Suppressor macrophage treated with lipopolysaccharide for 1 hour (primary cell): ENCODE measurements at regions not wholly inside any gene's neighbourhood (a gene's known extent, or its start where the extent isn't known, plus 50 kb on each side); places are given as distances from the start of the nearest gene placed in this dataset.

ENCODE experiments used
- DNase-seq, 3 donors: peaks; one replicate each; pipeline ENCODE4 v3.0.0-alpha.2; 2020 to 2022

DNA sequence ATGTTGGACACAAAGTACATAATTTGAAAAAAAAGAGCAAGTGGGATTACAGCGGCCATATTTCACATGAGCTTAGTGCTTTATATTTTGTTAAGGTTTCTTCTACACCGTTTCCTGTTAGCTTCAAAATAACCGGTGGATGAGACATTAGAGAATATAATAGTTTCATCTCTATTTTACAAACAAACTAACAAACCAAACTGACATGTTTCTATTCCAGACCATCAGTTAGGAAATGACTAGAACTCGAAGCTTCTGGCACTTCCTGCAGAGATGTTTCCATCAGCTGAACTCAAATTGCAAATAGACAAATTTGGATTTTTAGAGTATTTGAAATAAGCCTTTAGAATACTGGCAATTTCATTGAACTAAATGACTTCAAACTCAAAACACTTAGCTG, 86.5 kb downstream of the MTRR start:
- no peak for DNase-seq

DNA sequence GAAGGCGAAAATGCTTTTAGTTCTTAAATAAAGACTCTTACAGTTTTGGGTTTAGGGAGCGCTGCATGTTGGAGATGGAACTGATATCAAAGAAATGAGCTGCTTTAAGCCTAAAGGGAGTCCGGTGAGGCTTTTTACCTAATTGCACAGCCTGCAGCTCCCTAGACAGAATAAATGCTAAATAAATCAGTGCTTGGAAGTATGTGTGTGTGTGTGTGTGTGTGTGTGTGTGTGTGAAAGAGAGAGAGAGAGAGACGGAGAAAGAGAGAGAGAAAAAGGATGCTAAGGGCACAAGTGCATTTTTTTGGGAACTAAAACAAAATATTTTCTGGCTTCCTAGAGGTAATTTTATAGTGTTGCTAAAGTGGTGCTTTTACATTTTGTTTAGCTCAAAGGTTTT, 88.4 kb downstream of the MTRR start:
- no peak for DNase-seq

DNA sequence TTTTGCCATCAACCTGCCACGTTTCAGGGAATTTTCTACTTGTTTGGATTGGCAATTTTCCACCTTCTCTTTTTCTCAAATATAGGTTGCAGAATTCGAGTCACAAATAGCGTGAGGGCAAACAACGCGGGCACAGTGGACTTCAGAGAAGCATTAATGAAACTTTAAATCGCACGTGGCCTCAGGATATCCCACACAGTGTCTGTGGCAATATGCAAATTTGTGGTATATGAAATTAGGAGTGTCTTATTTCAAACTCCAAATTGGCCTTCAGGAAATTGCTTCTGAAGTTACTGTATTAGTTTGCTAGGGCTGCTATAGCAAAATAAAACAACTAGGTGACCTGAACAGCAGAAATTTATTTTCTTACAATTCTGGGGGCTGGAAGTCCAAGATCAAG, 91.2 kb downstream of the MTRR start:
- DNase-seq: no peak

DNA sequence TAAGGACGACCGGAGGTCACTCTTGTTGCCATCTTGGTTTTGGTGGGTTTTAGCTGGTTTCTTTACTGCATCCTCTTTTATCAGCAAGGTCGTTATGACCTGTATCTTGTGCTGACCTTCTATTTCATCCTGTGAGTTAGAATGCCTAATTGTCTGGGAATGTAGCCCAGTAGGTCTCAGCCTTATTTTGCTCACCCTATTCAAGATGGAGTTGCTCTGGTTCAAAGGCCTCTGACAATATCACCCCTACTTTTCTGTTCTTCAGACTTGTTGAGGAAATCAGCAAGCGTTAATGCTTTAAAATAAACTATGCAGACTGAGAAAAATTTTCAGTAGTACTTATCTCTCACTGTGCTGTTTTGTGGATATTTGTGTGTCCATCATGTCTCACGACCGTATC, 92.6 kb downstream of the MTRR start:
- no peak for DNase-seq

DNA sequence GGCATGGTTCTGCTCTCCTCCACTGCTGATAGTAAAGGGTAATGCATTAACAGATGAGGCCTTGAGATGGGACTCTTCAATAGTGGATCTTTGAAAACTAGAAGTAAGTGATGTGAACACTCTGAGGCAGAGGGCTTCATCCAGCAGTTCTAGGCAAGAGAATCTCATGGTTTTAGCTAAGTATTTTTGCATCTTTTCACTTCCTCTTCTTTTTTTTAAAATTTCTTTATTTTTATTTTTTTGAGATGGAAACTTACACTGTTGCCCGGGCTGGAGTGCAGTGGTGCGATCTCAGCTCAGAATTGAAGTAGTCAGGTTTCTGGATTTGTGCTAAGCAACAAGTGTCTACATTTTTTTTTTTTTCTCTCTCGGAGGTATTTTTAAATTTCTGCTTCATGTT, 101.9 kb downstream of the MTRR start:
- DNase-seq: no peak

DNA sequence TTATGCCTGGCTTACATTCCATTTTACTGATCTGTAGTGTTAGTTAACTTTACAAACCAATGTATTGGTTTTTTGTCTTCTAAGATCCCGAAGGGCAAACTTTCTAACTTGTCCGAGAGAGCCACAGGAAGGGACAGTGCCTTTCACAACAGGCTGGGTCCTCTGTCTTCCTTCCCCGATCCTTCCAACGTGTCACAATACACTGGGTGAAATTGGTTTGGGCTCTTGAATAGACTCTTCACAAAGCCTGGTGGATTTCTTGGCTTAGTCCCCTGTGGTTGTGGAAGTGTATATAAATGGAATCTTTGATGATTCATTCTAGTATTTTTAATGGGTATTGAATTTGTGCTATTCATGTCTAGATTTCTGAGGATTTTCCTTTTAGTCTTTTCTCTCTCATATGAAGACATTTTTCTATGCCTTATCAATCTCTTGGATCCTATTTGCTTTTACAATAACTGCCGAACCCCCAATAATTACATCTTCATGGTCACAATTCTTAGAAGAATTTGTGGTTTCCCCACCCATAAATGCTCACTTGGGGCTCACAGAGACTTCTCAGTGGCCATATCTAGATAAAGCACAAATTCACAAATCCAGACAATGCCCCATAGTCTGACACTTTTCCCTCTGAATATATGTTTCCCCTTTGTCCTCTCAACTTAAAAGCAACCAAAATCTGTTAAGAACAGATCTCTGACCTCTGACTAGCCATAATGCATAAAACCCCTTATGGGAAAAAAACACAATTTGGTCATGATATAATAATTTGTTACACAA, 107.7 kb downstream of the MTRR start:
- DNase-seq: no peak

DNA sequence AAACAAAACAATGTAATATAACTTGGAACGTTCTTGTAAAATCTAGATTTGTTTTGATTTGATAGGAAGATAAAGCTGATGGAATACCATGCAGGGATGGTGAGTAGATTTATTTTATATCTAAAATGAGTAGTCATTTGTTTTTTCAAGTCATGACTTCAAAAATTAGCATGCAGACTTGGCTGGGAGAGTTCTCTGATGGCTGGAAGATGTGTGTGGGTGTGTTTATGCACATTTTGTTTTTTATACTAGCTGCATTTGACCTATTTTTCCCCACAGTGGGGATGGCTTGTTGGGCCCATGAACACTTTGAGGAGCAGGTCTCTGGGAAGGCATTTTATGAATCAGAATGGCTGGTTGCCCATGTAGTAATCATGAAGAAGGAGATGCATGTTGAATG, 109.2 kb downstream of the MTRR start:
- no peak for DNase-seq

DNA sequence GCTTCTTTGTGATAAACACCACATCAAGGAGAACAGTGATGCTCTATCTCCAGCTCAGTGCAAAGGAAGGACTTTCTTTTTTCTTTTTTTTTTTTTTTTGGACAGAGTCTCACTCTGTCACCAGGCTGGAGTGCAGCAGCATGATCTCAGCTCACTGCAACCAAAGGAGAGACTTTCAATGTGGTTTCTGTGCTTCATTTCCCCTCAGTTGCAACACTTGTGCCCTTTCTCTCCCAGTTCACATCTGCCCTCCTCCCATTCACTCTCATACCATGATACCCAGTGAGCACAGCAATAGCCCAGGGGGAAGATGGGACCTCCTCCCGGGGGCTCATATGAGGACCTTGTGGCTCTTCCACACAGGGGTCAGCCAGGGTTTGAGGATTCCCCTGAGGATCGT, 110.0 kb downstream of the MTRR start:
- DNase-seq: no peak

DNA sequence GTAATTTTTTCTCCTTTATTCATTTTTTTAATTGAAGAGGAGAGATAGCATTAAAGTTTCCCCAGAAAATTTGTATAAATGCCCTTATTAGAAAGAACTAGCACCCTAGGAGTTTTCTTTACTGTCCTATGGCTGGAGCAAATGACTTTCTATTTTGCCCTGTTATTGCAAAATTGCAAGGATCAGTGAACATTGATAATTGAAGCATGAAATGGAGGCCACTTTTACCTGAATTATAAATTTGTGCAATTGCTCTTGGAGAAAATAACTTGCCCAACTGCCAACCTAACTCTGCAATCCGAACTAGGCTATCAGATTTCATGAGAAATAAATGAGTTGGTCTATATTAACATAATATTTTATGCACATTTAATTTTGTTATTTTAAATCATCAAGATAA, 111.9 kb downstream of the MTRR start:
- DNase-seq: no peak

DNA sequence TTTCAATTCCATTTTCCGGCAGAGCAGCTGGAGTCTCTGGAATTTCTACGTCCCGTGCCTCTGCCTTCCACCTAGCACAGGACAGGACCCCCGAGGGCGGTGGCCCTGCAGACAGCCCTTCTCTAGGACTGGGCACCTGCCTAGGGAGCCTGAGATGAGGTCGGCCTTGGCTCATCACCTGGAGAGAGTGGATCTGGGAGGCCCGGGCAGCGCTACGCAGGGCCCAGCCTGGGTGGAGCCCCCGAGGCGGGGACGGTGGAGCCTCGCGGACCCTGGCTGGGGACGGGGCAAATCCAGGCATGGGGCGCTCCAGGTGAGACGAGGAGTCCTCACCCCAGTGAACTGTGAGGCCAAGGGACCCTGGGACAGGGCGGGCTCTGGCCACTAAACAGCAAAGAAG, 114.5 kb downstream of the MTRR start:
- no peak for DNase-seq

DNA sequence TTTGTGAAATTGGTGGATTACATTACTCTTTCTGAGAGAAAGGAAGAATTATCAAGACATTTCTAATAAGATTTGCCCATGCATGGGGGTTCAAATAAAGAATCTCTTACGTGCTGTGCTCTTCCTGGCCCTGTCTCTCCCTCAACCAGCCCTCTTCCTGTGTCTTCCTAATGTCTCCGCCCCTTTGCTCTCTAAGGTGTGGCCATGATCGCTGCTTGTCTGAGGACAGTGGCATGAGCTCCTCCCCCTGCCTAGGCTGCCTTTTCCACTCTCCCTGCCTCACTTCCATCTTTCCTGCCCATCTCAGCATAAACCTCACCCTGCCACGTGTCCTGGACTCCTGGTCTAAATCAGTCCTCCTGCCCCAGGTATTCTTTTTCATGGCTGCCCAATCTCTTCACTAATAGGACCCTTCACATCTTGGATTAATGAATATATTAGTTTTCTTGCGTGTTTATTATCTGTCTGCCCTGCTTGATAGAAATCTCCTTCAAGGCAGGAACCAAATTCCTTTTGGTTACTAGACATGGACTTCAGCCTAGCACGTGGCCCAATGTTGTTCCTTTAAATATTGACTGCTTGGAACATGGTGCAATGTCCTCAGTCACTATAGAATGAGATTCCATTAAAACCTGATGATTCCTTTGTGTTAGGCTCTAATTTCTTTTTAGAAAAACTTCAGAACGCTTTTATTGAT, 122.3 kb downstream of the MTRR start:
- no peak for DNase-seq

DNA sequence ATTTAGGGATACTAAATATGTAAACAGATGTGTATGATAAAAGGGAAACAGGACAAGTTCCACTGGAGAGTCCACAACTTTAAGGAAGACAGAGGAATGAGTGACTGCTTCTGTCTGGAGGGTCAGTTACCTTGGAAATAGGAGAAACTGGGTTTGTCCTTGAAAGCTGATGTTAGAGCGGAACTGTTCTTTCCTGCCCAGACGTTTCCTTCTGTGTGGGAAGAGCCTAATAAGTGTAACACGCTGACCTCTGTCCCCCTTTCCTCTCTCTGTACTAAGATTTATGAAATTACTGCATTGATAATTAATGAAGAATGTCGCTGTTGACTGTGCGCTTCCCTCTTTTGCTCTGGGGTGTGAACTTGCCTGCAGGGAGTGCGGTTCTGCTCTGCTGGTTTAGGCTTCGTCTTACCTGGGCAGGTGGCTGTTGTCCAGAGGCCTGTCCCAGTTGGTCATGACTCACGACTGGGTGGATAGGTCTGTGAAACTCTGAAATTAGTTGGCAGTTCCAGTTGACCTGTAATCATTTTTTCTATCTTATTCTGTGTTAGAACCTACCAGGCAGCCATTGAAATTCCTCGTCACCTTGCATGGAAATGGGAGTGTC, 126.8 kb downstream of the MTRR start:
- DNase-seq: no peak

DNA sequence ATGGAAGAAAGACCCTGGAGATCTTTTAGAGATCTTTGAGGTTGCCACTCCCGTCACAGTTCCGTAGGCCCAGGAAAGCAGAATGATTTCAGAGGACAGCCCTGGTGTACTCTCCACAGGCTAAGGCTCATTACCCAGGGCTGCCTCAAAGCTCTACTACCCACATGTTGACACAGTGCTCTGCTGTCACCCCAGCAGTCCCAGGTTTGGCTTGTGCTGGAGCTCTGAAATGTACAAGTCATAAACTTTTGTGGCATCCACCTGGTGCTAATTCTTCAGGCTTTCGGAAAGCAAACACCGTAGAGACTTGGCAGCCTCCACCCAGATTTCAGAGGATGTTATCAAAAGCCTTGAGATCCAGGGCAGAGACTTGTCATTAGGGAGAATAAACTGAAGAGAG, 136.5 kb downstream of the MTRR start:
- DNase-seq: no peak

DNA sequence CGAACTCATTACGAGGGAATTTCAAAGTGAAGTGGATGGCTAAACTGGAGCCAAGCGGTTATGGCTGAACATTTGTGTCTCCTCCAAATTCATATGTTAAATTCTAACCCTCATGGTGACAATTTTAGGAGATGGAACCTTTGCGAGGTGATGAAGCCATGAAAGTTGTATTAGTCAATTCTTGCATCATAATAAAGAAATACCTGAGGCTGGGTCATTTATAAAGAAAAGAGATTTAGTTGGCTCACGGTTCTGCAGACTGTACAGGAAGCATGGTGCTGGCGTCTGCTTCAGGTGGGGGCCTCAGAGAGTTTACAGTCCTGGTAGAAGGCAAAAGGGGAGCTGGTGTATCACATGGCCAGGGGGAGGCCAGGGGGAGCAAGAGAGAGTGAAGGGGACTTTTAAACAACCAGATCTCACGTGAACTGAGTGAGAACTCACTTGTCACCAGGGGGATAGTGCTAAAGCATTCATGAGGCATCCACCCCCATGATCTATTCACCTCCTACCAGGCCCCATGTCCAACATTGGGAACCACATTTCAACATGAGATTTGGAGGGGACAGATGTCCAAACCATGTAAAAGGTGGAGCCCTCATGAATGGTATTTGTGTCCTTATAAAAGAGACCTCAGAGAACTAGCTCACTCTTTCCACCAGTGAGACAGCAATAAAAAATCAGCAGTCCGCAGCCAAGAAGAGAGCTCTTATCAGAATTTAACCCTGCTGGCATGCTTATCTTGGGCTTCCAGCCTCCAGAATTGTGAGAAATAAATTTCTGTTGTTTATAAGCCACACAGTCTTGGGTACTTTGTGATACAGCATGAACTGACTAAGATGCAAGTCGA, 143.4 kb downstream of the MTRR start:
- DNase-seq: no peak

DNA sequence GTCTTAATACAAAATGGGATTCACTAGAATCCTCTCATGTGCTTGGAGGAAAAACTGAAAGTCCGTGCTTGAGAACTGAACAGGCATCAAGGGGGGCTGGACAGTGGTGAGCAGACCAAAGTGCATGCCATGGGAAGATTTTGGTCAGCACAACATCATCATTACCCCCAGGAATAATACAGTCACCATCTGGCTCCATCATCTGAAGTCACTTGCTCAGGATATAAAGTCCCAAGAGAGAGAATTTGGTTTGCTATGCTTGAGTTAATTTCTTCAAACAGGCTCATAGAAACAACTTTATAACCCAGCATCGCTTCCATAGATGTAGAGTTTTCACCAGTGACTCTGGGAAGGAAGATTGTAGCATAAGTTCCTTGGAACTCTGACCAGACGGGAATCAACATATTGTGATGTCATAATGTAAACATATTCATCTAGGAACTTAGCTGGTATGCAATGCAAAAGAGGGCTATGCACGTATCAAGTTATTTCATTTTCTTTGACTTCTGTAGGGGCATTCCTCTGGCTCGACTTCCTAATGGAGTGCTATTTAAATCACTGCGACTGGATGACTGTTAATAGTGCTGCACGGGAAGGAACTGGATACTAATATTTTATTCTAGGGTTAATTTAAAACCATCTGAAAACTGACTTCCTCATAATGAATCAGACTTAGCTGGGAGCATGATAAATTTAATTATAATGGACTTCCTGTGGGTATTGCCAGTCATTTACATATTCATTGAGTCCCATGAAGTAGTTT, 145.2 kb downstream of the MTRR start:
- DNase-seq: no peak

DNA sequence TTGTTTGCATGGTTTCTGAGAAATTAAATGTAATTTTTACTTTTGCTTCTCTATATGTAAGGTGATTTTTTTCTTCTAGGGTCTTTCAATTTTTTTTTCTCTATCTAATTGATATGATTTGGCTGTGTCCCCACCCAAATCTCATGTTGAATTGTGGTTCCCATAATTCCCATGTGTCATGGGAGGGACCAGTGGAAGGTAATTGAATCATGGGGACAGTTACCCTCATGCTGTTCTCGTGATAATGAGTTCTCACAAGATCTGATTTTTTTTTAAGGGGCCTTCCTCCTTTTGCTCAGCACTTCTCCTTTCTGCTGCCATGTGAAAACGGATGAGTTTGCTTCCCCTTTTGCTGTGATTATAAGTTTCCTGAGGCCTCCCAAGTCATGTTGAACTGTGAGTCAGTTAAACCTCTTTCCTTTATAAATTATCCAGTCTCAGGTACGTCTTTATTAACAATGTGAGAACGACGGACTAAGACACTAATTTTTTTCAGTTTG, 150.8 kb downstream of the MTRR start:
- DNase-seq: peak; percentile 4 to 38 (median 15)

DNA sequence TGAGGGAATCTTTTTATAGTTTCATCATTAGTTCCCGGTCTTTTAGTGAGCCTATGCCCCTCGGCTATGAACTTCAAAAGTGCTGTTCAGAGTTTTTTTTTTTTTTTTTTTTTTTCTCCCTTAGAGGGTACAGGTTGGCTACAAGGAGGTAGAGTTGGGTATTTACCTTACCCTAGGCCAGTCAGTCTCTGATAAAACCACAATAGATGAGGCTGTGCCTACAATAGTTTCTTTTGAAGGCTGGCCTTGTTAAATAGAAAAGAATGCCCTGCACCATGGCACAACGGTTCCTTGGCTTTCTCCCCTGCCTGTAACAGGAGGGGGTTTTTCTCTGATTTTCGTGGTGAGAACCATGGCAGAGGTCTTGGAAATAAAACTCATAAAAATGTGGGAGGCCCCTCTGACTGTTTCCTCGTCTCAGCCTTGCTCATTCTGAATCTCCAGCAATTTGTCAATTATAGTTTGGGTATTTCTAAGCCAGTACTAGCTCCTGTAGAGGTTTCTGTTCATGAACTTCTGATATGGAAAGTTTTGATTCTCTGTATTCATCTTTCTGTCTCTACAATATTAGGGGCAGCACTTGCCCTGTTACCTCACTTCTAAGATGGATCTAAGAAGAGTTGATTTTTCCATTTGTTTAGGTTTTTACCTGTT, 152.0 kb downstream of the MTRR start:
- DNase-seq: no peak

DNA sequence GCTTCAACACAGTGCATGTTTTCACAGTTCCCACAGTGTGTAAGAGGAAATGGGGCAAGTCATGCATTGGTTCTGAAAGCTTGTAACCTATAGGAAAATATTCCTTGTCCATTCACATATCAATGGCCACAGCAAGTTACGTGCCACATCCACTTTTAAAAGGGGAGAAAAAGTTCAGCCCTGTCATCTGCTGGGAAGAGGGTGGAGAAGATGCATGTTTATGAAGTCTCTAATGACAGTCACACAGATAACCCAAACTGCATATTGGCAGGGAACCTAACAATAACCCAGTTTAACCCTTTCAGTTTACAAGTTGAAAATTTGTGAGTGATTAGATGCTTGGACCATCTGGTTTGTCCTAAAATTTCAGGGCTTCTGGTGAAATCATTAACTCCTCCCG, 159.3 kb downstream of the MTRR start:
- DNase-seq: no peak

DNA sequence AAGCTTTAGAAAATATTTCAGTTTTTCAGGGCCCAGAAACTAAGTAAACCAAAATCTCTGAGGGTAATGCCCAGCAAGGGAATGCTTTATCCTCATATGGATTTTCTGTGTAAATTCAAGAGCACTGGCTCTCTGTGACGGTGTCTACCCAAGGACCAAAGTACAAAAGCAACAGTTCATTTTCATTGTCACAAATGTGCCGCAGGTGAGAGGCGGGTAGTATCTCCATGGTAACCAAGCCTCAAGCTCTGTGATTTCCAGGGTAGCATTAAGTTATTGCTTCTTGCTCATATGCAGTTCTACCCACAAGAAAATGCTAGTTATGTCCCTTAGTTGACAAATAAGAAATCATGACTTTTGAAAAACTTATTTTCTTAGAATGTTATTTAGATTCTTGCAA, 164.3 kb downstream of the MTRR start:
- DNase-seq: no peak

DNA sequence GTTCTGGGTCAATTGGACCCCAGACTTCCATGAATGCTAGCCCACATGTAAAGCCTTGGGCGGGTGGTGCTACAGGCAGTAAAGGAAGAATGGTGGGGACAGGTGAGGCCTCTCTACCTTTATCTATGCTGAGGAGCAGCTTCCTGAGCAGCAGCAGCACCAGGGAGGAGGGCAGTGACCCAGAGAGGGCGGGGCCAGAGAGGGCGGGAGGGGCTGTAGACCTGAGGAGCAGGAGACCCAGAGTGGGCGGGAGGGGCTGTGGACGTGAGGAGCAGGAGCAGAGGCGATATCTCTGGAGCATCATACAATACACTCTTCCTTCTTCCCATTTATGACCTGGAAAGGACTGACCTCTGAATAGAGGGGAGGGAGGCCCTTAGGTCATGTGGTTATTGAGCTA, 165.9 kb downstream of the MTRR start:
- no peak for DNase-seq

DNA sequence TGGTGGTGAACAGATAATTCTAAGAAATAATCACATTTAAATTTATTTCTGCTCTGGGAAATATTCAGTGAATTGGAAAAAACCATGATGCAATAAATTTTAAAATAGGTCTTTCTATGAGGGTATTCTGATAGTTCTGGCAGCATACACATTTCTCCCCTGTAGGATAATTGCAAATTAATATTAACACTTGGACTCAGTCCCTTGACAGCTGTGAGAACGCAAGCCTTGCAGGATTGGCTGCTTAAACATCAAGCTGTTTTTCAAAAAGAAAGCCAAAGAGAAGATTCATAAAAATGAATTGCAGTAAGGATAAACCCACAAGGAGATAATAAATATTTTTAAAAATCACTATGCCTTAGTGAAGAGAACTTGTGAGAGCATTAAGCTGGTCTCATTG, 180.0 kb downstream of the MTRR start:
- DNase-seq: no peak

DNA sequence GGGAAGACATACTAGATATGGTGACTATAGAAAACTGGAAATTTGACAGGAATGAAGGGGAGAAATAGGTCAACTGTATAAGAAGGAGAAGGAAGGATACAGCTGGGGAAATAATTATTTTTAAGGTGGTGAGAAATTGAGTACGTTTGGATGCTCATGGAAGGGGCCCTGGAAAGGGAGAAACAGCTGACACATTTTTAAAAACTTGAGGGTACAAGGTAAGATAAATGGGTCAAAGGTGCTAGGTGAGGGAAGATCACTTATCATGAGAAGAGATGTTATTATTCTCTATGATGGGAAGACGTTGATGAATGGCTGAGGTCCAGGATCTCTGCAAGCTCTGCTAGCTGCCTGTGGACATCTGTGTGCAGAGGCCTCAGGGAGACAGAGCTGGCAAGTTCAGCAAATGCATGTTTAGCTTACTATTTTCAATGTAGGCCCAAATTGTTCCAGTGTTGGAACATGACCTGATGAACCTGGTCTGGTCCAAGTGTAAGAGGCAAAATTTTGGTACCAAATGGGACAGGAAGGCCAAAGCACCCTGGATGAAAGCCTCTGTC, 181.7 kb downstream of the MTRR start:
- DNase-seq: no peak
